HEK293 (cell line): ENCODE measurements at regions not wholly inside any gene's neighbourhood (a gene's known extent, or its start where the extent isn't known, plus 50 kb on each side); places are given as distances from the start of the nearest gene placed in this dataset.

Experiments used
- BCL11B ChIP-seq: fragments of 450-650 bp; formaldehyde crosslinking; IDR thresholded peaks from 2 replicates; pipeline ENCODE4 v1.5.1; 2016; ENCODE audit warnings: low read depth, missing biosample characterization, missing genetic modification characterization
- ELK4 ChIP-seq: IDR thresholded peaks from 2 replicates; pipeline ENCODE4 v1.6.1; 2011; ENCODE audit warnings: mild to moderate bottlenecking, low read depth, low read length, borderline replicate concordance
- GFI1B ChIP-seq: fragments of 450-650 bp; formaldehyde crosslinking; IDR thresholded peaks from 2 replicates; pipeline ENCODE4 v1.5.1; 2016; ENCODE audit warnings: missing biosample characterization, missing genetic modification characterization
- KLF10 ChIP-seq: fragments of 450-650 bp; IDR thresholded peaks from 2 replicates; pipeline ENCODE4 v1.5.1; 2018; ENCODE audit warnings: missing biosample characterization, mild to moderate bottlenecking, missing genetic modification characterization
- KLF9 ChIP-seq: fragments of 450-650 bp; formaldehyde crosslinking; IDR thresholded peaks from 2 replicates; pipeline ENCODE4 v1.5.1; 2016; ENCODE audit warnings: missing biosample characterization, missing genetic modification characterization, low read depth
- TRIM28 ChIP-seq: IDR thresholded peaks from 2 replicates; pipeline ENCODE4 v1.6.1; 2011; ENCODE audit warnings: low read length, control low read depth, borderline replicate concordance
- ZBTB17 ChIP-seq: fragments of 450-650 bp; formaldehyde crosslinking; IDR thresholded peaks from 2 replicates; pipeline ENCODE4 v1.5.1; 2016; ENCODE audit warnings: missing biosample characterization, missing genetic modification characterization
- ZNF138 ChIP-seq: fragments of 450-650 bp; formaldehyde crosslinking; IDR thresholded peaks from 2 replicates; pipeline ENCODE4 v1.5.1; 2016; ENCODE audit warnings: missing biosample characterization, missing genetic modification characterization, borderline replicate concordance
- ZNF23 ChIP-seq: fragments of 450-650 bp; formaldehyde crosslinking; IDR thresholded peaks from 2 replicates; pipeline ENCODE4 v1.5.1; 2016; ENCODE audit warnings: missing biosample characterization, missing genetic modification characterization, borderline replicate concordance
- ZNF302 ChIP-seq: fragments of 450-650 bp; formaldehyde crosslinking; IDR thresholded peaks from 2 replicates; pipeline ENCODE4 v1.5.1; 2016; ENCODE audit warnings: missing biosample characterization, missing genetic modification characterization, low read depth
- ZNF37A ChIP-seq: fragments of 450-650 bp; IDR thresholded peaks from 2 replicates; pipeline ENCODE4 v1.5.1; 2018; ENCODE audit warnings: missing biosample characterization, missing genetic modification characterization
- ZNF513 ChIP-seq: fragments of 450-650 bp; IDR thresholded peaks from 2 replicates; pipeline ENCODE4 v1.5.1; 2018; ENCODE audit warnings: missing biosample characterization, missing genetic modification characterization
- ZNF518A ChIP-seq: fragments of 450-650 bp; formaldehyde crosslinking; conservative IDR thresholded peaks from 2 replicates; pipeline ENCODE4 v1.5.1; 2016; ENCODE audit warnings: low read depth, missing biosample characterization, missing genetic modification characterization
- ZNF521 ChIP-seq: fragments of 450-650 bp; formaldehyde crosslinking; IDR thresholded peaks from 2 replicates; pipeline ENCODE4 v1.5.1; 2017; ENCODE audit warnings: missing biosample characterization, mild to moderate bottlenecking, missing genetic modification characterization
- ZNF596 ChIP-seq: fragments of 450-650 bp; IDR thresholded peaks from 2 replicates; pipeline ENCODE4 v1.5.0; 2018; ENCODE audit warnings: missing biosample characterization, mild to moderate bottlenecking, missing genetic modification characterization, moderate library complexity
- ZNF785 ChIP-seq: fragments of 450-650 bp; formaldehyde crosslinking; IDR thresholded peaks from 2 replicates; pipeline ENCODE4 v1.5.1; 2016; ENCODE audit warnings: missing biosample characterization, missing genetic modification characterization
- TF ChIP-seq, protein P1 (sequence below): fragments of 450-650 bp; formaldehyde crosslinking; IDR thresholded peaks from 2 replicates; pipeline ENCODE4 v1.5.1; 2016; ENCODE audit warnings: missing biosample characterization, missing genetic modification characterization
- TF ChIP-seq, protein P2 (sequence below): fragments of 450-650 bp; formaldehyde crosslinking; IDR thresholded peaks from 2 replicates; pipeline ENCODE4 v1.5.0; 2017; ENCODE audit warnings: missing biosample characterization, missing genetic modification characterization, borderline replicate concordance
- TF ChIP-seq, protein P3 (sequence below): fragments of 450-650 bp; formaldehyde crosslinking; IDR thresholded peaks from 2 replicates; pipeline ENCODE4 v1.5.1; 2016; ENCODE audit warnings: missing biosample characterization, missing genetic modification characterization
- TF ChIP-seq, protein P4 (sequence below): fragments of 450-650 bp; formaldehyde crosslinking; IDR thresholded peaks from 2 replicates; pipeline ENCODE4 v1.5.1; 2016; ENCODE audit warnings: missing biosample characterization, missing genetic modification characterization

DNA sequence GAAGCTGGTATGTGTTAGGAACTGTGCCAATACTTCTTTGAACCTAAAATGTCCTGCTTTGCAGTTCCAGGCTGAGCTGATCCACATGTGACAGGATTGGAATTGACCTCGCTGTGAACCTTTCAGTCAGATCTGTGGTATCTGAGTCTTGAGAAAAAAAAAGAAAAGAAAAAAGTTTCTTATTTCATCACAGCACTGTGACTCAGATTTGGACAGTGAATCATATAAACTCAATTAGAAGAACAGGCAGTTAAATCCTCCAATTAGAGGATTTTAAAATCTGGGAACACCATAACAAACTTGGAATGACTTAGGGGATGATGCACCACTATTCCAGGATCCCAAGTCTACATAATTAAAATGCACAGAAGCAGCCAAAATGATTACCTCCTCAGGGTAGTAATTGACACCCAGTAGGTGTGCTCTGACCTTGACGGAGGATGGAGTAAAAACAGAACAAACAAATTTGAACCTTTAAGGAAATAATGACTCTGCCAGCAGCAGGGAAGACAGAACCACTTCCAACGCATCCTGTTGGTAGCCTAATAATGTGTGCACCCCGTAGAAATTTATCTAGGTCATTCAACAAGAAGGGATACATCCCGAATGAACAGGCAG lies 57.8 kb upstream of the RAI14 start (continued):
- TF ChIP-seq, protein P1, sequence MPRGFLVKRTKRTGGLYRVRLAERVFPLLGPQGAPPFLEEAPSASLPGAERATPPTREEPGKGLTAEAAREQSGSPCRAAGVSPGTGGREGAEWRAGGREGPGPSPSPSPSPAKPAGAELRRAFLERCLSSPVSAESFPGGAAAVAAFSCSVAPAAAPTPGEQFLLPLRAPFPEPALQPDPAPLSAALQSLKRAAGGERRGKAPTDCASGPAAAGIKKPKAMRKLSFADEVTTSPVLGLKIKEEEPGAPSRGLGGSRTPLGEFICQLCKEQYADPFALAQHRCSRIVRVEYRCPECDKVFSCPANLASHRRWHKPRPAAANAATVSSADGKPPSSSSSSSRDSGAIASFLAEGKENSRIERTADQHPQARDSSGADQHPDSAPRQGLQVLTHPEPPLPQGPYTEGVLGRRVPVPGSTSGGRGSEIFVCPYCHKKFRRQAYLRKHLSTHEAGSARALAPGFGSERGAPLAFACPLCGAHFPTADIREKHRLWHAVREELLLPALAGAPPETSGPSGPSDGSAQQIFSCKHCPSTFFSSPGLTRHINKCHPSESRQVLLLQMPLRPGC (tag by site-specific recombination): peak; percentile 97
- TF ChIP-seq BCL11B (tag by site-specific recombination) (no peak), KLF9 (tag by site-specific recombination) (peak; percentile 53), ZNF23 (no peak), ZNF37A (tag by site-specific recombination) (no peak), ZNF138 (no peak), ZBTB17 (tag by site-specific recombination) (no peak), ZNF518A (peak; percentile 46), ELK4 (no peak), KLF10 (tag by site-specific recombination) (peak; percentile 74), TRIM28 (no peak), ZNF302 (no peak), ZNF521 (tag by site-specific recombination) (no peak), ZNF596 (tag by site-specific recombination) (0 out of 2 replicates have a peak, but pooled peaks have one; percentile 22), ZNF513 (tag by site-specific recombination) (no peak), GFI1B (peak; percentile 99), ZNF785 (tag by site-specific recombination) (no peak)
- TF ChIP-seq, protein P2, sequence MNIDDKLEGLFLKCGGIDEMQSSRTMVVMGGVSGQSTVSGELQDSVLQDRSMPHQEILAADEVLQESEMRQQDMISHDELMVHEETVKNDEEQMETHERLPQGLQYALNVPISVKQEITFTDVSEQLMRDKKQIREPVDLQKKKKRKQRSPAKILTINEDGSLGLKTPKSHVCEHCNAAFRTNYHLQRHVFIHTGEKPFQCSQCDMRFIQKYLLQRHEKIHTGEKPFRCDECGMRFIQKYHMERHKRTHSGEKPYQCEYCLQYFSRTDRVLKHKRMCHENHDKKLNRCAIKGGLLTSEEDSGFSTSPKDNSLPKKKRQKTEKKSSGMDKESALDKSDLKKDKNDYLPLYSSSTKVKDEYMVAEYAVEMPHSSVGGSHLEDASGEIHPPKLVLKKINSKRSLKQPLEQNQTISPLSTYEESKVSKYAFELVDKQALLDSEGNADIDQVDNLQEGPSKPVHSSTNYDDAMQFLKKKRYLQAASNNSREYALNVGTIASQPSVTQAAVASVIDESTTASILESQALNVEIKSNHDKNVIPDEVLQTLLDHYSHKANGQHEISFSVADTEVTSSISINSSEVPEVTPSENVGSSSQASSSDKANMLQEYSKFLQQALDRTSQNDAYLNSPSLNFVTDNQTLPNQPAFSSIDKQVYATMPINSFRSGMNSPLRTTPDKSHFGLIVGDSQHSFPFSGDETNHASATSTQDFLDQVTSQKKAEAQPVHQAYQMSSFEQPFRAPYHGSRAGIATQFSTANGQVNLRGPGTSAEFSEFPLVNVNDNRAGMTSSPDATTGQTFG (tag by site-specific recombination): no peak
- TF ChIP-seq, protein P3, sequence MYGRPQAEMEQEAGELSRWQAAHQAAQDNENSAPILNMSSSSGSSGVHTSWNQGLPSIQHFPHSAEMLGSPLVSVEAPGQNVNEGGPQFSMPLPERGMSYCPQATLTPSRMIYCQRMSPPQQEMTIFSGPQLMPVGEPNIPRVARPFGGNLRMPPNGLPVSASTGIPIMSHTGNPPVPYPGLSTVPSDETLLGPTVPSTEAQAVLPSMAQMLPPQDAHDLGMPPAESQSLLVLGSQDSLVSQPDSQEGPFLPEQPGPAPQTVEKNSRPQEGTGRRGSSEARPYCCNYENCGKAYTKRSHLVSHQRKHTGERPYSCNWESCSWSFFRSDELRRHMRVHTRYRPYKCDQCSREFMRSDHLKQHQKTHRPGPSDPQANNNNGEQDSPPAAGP (tag by site-specific recombination): no peak
- TF ChIP-seq, protein P4, sequence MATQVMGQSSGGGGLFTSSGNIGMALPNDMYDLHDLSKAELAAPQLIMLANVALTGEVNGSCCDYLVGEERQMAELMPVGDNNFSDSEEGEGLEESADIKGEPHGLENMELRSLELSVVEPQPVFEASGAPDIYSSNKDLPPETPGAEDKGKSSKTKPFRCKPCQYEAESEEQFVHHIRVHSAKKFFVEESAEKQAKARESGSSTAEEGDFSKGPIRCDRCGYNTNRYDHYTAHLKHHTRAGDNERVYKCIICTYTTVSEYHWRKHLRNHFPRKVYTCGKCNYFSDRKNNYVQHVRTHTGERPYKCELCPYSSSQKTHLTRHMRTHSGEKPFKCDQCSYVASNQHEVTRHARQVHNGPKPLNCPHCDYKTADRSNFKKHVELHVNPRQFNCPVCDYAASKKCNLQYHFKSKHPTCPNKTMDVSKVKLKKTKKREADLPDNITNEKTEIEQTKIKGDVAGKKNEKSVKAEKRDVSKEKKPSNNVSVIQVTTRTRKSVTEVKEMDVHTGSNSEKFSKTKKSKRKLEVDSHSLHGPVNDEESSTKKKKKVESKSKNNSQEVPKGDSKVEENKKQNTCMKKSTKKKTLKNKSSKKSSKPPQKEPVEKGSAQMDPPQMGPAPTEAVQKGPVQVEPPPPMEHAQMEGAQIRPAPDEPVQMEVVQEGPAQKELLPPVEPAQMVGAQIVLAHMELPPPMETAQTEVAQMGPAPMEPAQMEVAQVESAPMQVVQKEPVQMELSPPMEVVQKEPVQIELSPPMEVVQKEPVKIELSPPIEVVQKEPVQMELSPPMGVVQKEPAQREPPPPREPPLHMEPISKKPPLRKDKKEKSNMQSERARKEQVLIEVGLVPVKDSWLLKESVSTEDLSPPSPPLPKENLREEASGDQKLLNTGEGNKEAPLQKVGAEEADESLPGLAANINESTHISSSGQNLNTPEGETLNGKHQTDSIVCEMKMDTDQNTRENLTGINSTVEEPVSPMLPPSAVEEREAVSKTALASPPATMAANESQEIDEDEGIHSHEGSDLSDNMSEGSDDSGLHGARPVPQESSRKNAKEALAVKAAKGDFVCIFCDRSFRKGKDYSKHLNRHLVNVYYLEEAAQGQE (tag by site-specific recombination): no peak
